ENCODE measurements at regions not wholly inside any gene's neighbourhood (a gene's known extent, or its start where the extent isn't known, plus 50 kb on each side); places are given as distances from the start of the nearest gene placed in this dataset.

- DNase-seq: no peak
Measured at GRCh38 chr11:106344394-106344793, 266.9 kb downstream of the AASDHPPT start.

GRCh38 chr11:106344966-106345365 lies 267.5 kb downstream of the AASDHPPT start:
- DNase-seq: no peak

DNA sequence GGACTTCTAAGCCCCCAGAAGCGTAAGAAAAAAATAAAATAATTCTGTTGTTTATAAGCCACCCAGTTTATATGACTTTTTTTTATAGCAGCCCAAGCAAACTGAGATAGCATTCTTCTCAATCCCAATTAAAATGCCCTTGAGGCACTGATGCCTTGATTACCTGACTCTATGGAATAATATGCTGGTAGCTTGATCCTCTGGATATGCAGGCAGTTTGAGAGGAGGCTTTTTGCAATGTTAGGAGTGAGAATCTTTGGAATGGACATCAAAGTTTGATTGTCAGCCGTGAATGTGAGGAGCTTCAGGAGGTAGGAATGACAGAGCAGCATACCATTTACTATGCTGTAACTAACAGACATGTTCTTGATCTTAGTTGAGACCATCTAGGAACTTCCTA lies 275.6 kb downstream of the AASDHPPT start:
- no peak for DNase-seq

GRCh38 chr11:106369224-106369623 lies 291.8 kb downstream of the AASDHPPT start:
- no peak for DNase-seq

DNA sequence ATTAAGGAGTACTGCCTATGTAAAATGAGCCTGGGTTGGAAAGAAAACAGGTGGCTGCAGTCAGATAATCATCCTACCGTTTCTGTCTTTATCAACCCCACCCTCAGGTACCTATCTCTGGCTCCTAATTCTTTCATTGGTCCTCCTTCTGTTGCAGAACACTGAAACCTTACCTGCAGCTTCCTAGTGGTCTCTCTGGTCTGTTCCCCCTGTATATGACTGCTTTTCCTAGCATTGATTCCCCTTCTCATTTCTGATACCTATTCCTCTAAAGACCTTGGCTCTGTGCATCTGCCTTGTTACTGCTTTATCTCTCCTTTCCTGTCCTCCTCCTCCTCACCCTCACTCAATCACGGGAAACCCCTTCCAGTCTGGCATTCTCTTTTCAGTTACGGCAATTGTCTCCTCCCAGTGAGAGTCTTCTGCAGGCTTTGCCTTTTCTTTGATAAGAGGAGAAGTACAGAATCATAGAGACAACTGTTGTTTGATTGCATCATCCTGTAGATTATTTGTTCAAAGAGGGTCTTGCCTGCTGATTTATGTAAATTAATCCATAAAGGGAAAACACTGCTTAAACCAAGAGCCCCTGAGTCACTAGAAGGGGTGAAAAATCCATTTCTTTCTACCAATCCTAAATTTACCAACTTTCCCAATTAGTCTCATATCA lies 301.2 kb downstream of the AASDHPPT start:
- no peak for DNase-seq

DNA sequence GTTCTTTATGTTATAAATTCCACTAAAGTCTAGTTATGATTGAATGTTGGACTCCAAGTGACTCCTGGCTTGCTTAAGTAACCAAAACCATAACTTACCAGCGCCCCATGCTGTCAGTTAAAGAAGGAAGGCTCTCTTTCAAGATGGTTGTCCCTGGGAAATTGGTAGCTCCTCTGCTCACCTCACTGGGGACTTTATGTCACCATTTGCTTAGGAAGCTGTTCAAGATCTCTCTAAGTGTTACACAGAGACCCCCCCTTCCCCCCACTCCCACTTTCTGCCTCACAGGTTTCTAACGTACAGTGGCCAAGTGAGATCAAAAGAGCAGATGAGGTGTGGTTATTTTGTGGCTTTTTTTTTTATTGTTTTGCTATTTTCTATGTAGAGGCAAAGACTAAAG lies 301.8 kb downstream of the AASDHPPT start:
- DNase-seq: no peak

- DNase-seq: no peak
Measured at GRCh38 chr11:106379712-106380111, 302.2 kb downstream of the AASDHPPT start.

DNA sequence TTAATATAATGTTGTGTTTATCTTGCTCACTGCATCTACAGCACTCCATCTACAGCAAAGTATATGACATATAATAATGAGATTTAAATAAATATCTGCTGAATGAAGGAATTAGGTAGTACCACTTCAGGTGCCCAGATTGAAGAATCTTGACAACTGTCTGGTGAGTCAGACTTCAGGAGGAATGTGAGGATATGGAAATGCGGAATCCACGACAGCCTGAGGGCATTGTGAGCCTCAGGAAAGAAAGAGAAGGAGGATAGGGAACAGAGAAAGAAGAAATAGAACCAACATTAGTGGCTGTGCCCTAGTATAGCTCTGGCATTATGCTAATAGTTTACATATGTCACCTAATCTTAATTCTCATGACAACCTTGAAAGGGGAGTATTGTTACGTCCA lies 304.4 kb downstream of the AASDHPPT start:
- DNase-seq: no peak

- DNase-seq: no peak
Measured at GRCh38 chr11:106384429-106384828, 307.0 kb downstream of the AASDHPPT start.

GRCh38 chr11:106386519-106386918 lies 309.1 kb downstream of the AASDHPPT start:
- no peak for DNase-seq

DNA sequence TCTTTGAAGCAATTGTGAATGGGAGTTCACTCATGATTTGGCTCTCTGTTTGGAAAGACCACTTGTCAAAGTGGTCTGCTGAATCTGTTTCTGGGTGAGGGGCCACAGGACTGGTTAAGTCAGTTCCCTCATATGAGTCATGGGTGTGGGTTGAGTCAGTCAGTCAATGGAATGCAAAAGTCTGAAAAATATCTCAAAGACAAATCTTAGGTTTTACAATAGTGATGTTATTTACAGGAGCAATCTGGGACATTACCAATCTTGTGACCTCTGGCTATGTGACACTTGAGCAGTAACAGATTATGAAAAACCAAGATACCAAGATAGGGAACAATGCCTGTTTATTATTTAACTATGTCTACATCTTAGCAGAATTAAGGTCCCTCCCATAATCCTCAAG lies 311.6 kb downstream of the AASDHPPT start:
- no peak for DNase-seq

DNA sequence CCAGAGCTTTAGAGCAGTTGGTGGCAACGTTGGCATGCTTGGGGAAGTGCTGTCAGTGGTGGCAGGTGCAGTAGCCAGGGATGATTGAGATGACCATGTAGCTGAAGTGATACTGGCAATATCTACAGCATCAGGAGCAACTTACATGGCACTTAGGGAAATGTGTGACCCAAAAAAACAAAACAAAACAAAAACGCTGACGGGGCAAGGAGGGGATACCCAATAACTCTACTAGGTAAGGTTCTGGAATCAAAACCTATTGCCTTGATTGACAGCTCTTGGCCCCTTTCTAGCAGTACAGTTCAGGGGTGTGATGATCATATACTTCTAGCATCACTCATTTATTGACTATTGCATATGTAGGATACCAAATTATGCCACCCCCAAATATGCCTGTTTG lies 312.6 kb downstream of the AASDHPPT start:
- DNase-seq: no peak

DNA sequence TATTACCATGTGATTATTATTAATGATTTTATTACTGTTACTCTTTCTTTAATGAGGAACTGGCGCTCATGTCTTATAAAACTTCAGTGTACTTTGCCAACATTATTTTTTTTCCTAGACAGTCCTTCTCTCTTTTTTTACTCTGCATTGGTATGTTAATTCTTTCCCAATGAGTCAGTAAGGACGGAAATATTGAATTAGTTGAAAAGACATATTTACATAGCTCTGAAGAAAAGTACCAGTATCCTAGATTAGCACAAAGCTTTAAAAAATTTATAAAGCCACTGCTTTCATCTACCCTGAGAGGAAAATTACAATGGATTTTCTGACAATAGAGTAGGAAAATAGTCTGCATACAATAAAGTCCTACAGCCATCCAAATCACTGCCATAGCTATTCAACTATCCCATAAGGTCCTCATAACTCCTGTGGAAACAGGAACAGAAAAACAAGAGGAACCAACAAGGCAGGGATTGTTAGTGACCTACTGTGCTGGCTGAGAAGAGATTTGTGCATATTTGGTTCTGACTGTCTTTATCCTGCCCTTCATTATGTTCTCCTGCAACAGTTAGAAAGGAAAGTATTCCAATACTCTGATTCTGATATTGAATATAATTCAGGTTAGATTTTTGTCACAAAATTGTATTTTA lies 314.4 kb downstream of the AASDHPPT start:
- DNase-seq: no peak

DNA sequence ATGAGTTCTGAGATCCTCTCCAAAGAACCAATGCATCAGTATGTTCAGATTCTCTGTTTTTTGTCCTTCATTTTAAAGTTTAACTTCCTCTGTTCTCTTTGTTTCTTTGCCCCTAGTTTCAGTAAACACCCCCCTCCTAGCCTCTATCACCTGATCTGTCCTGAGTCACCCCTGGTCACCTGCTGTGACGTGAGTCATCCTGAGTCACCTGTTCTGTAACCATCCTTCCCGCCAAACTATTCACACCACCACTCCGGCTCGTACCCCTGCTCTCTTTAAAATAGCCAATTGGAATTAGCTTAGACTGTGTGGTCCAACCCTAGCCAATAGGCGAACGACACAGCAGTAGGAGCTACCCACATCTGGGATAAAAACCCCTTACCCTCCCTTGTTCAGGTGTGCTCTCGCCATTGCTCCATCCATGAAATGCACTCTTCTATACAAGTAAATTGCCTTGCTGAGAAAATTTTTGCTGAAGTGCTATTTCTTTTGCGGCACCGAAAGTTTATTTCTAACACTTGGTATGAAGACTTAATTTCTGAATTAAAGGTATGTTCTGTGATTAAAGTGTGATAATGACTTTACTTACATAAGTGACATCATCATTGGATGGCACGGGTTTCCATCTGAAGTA lies 318.4 kb downstream of the AASDHPPT start:
- DNase-seq: no peak

DNA sequence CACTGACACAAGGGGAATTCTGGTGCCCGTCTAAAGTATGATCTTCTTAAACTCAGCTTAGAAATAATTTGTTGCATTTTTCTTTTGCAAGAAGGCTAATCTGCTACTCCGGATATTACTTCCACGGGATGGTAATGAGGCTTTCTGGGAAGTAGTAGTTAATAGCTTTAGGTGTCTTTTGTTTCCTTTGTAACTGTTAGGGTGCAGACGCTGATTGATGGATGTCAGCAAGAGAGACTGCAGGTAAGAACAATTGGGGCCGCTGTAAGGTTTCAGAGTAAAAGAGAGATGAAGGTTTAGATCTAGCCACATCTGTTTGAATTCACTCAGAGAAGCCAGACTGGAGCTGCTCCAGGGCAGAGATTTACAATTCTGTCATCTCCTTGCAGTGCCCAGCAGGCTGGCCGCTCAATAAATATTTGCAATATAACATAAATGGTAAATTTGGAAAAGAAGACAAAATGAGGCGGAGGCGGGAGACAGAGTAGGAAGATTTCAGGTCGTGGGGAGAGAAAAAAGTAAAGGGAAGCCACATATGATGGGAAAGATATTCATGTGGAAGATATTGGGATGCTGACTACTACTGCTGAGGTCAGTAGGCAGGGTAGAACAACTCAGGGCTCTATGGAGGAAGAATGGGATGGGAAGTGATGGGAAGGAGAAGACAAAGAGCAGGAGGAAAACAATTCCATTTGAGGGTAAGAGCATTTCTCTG lies 320.5 kb downstream of the AASDHPPT start:
- DNase-seq: no peak

- DNase-seq: no peak
Measured at GRCh38 chr11:106398502-106399075, 321.1 kb downstream of the AASDHPPT start.

DNA sequence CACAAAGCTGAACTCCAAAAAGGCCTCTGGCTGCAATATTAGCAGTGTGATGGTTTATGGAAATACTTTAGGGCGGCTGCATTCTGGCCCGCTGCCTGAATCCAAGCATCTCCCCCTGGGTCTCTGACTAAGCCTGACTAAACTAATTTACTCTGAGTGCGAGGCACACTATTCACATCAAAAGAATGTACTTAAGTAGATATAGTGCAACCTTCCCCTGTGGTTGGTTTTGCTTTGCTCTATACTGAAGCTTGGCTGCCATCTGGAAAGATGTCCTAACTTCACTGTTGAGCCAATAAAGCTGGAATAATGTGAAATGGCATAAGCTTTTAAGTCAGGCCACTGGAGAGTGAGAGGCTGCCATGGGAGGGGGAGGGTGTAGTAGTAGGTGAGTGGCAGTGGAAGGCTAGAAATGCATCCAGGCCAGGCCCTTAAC lies 321.6 kb downstream of the AASDHPPT start:
- no peak for DNase-seq

DNA sequence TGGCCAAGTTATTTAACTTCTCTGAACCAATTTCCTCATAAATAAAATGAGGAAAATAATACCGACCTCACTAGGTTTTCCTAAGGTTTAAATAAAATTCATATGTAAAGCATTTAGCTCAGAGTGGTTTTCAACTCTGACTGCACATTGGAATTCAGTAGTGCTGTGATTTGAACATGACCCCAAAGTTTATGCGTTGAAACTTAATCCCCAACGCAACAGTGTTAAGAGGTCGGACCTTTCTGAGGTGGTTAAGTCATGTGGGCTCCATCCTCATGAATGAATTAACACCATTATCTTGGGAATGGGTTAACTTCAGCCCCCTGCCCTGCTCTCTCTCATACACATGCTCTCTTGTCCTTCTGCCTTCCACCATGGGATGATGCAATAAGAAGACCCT lies 322.2 kb downstream of the AASDHPPT start:
- no peak for DNase-seq

- DNase-seq: no peak
Measured at GRCh38 chr11:106400949-106401570, 323.6 kb downstream of the AASDHPPT start.

DNA sequence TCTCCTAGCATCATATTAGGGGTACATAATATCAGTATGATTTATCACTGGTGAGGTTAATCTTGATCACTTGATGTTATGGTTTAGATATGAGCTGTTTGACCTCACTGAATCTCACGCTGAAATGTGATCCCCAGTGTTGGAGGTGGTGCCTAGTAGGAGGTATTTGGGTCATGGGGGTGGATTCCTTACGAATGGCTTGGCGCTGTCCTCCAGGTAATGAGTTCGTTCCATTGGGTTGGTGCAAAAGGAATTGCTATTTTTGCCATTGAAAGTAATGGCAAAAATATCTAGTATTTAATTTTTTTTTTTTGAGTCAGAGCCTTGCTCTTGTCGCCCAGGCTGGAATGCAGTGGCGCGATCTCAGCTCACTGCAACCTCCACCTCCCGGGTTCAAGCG lies 326.3 kb downstream of the AASDHPPT start:
- no peak for DNase-seq

- no peak for DNase-seq
Measured at GRCh38 chr11:106409222-106409621, 331.8 kb downstream of the AASDHPPT start.

GRCh38 chr11:106409671-106410070 lies 332.2 kb downstream of the AASDHPPT start:
- DNase-seq: no peak

- DNase-seq: no peak
Measured at GRCh38 chr11:106410902-106411301, 333.4 kb downstream of the AASDHPPT start.

Measured in NCI-H526 treated with DMSO at 0.1 percent for 48 hours (cell line).